ENCODE measurements at regions not wholly inside any gene's neighbourhood (a gene's known extent, or its start where the extent isn't known, plus 50 kb on each side); places are given as distances from the start of the nearest gene placed in this dataset.

GRCh38 chr13:22028831-22029230 lies 358.0 kb downstream of the FGF9 start:
- Histone ChIP-seq H4K20me1 (ENCODE audit: insufficient read depth) (no peaks in the 10 kb centered on the region), H3K27me3 (ENCODE audit: insufficient read depth) (no peaks in the 10 kb centered on the region), H3K9me2 (no peaks in the 10 kb centered on the region), H3K27ac (ENCODE audit: low read depth in 2 of 2, low read length in 1 of 2) (no peak overlapping the region), H3K36me3 (replicated peaks in 1 of 2; ENCODE audit: control insufficient read depth in 1 of 2, insufficient read depth in 2 of 2, low read length in 1 of 2) (no peaks in the 10 kb centered on the region), H2AFZ (ENCODE audit: low read depth) (no peak overlapping the region), H3K9ac (no peak overlapping the region), H3K9me3 (no peaks in the 10 kb centered on the region), H3K4me2 (no peak overlapping the region), H3F3A (replicated peaks; ENCODE audit: insufficient read depth) (no peaks in the 10 kb centered on the region), H3K4me1 (ENCODE audit: control insufficient read depth in 1 of 2, insufficient read depth in 2 of 2, low read depth in 1 of 2, low read length in 1 of 2) (no peaks in the 10 kb centered on the region), H3K4me3 (ENCODE audit: low read depth in 2 of 2, low read length in 1 of 2) (no peak overlapping the region), H3K79me2 (ENCODE audit: insufficient read depth) (no peaks in the 10 kb centered on the region)
- ChIA-PET CTCF (no interaction called here), POLR2A (no interaction called here)
- no peak for TF ChIP-seq EZH2phosphoT487 (IDR thresholded peaks at IDR 0.05; ENCODE audit: borderline replicate concordance, low read depth)
- TF ChIP-seq IRF3 (IDR thresholded peaks at IDR 0.05; ENCODE audit: low read depth, low read length): no peak
- TF ChIP-seq MEF2A (IDR thresholded peaks at IDR 0.05; ENCODE audit: borderline replicate concordance, low read depth): no peak
- no peak for TF ChIP-seq RXRA (IDR thresholded peaks at IDR 0.05; ENCODE audit: borderline replicate concordance, low read depth)
- TF ChIP-seq USF2 (IDR thresholded peaks at IDR 0.05; ENCODE audit: borderline replicate concordance, low read depth, low read length): no peak
- no peak for TF ChIP-seq FOXM1 (IDR thresholded peaks at IDR 0.05; ENCODE audit: low read depth)
- TF ChIP-seq FOSL2 (IDR thresholded peaks at IDR 0.05; ENCODE audit: borderline replicate concordance, low read depth): no peak
- TF ChIP-seq RFX5 (IDR thresholded peaks at IDR 0.05; ENCODE audit: low read length): no peak
- no peak for TF ChIP-seq RAD21 (IDR thresholded peaks at IDR 0.05; ENCODE audit: low read length)
- TF ChIP-seq CTCF (IDR thresholded peaks at IDR 0.05): no peak
- no peak for TF ChIP-seq MAX (IDR thresholded peaks at IDR 0.05; ENCODE audit: low read depth)
- no peak for DNase-seq
- 41% methylated on average over 7 of the region's 7 CpGs for WGBS (ENCODE audit: low lambda C conversion rate)

GRCh38 chr13:22030321-22030720 lies 359.4 kb downstream of the FGF9 start:
- Histone ChIP-seq H3F3A (replicated peaks; ENCODE audit: insufficient read depth) (no peaks in the 10 kb centered on the region), H3K9me2 (no peaks in the 10 kb centered on the region), H3K79me2 (ENCODE audit: insufficient read depth) (no peaks in the 10 kb centered on the region), H3K36me3 (replicated peaks in 1 of 2; ENCODE audit: control insufficient read depth in 1 of 2, insufficient read depth in 2 of 2, low read length in 1 of 2) (no peaks in the 10 kb centered on the region), H3K27me3 (ENCODE audit: insufficient read depth) (no peaks in the 10 kb centered on the region), H3K4me2 (no peak overlapping the region), H3K9me3 (no peaks in the 10 kb centered on the region), H3K4me3 (ENCODE audit: low read depth in 2 of 2, low read length in 1 of 2) (no peak overlapping the region), H3K27ac (ENCODE audit: low read depth in 2 of 2, low read length in 1 of 2) (no peak overlapping the region), H4K20me1 (ENCODE audit: insufficient read depth) (no peaks in the 10 kb centered on the region), H3K9ac (no peak overlapping the region), H3K4me1 (ENCODE audit: control insufficient read depth in 1 of 2, insufficient read depth in 2 of 2, low read depth in 1 of 2, low read length in 1 of 2) (no peaks in the 10 kb centered on the region), H2AFZ (ENCODE audit: low read depth) (no peak overlapping the region)
- DNase-seq: no peak
- ChIA-PET CTCF (no interaction called here), POLR2A (no interaction called here)
- WGBS (ENCODE audit: low lambda C conversion rate): 9% methylated on average over 6 of the region's 6 CpGs
- TF ChIP-seq YY1 (IDR thresholded peaks at IDR 0.05; ENCODE audit: low read depth) (no peak), GABPA (IDR thresholded peaks at IDR 0.05; ENCODE audit: low read depth) (no peak), EZH2phosphoT487 (IDR thresholded peaks at IDR 0.05; ENCODE audit: borderline replicate concordance, low read depth) (no peak), SMC3 (IDR thresholded peaks at IDR 0.05; ENCODE audit: low read depth, low read length) (no peak), CHD2 (IDR thresholded peaks at IDR 0.05; ENCODE audit: low read length, partially characterized antibody) (no peak), FOSL2 (IDR thresholded peaks at IDR 0.05; ENCODE audit: borderline replicate concordance, low read depth) (no peak), GATA2 (CRISPR knock-in tag; IDR thresholded peaks at IDR 0.05) (no peak), SIN3A (IDR thresholded peaks at IDR 0.05; ENCODE audit: borderline replicate concordance, low read depth, low read length) (no peak), NRF1 (IDR thresholded peaks at IDR 0.05; ENCODE audit: low read depth, low read length) (no peak), CTCF (IDR thresholded peaks at IDR 0.05) (no peak), USF1 (IDR thresholded peaks at IDR 0.05; ENCODE audit: borderline replicate concordance, low read depth) (no peak)

All from SK-N-SH (cell line).